Keratinocyte (primary cell): ENCODE measurements at regions not wholly inside any gene's neighbourhood (a gene's known extent, or its start where the extent isn't known, plus 50 kb on each side); places are given as distances from the start of the nearest gene placed in this dataset.

ENCODE experiments used
- DNase-seq: peaks from one replicate; pipeline ENCODE4 v3.0.0-alpha.2; 2011; ENCODE audit warnings: low read depth, missing footprints, low spot score
- FAIRE-seq: peaks from 2 replicates; lab custom pipeline; 2011; peaks lifted over from hg19 to GRCh38; lab: Jason Lieb, UNC
- H2AFZ ChIP-seq: 2 replicates; pipeline ENCODE4 v1.6.0; 2012; ENCODE audit warnings: low read length, control low read depth, inconsistent platforms; ENCODE audit not compliant: control insufficient read depth
- H3K27ac ChIP-seq: 2 replicates; pipeline ENCODE4 v1.5.1; 2011; ENCODE audit warnings: low read length; ENCODE audit not compliant: control insufficient read depth, insufficient read depth
- H3K27me3 ChIP-seq: 3 replicates; pipeline ENCODE4 v1.6.0; 2011; ENCODE audit warnings: low read length; ENCODE audit not compliant: control insufficient read depth, insufficient read depth; ENCODE audit errors: extremely low read depth
- H3K36me3 ChIP-seq, 2 experiments: 2 replicates in 1 of 2; 3 replicates in 1 of 2; pipeline ENCODE4 v1.5.1; 2011; ENCODE audit warnings: low read length in 2 of 2, mild to moderate bottlenecking in 1 of 2; ENCODE audit not compliant: control insufficient read depth in 2 of 2, insufficient read depth in 2 of 2; ENCODE audit errors: extremely low read depth in 1 of 2
- H3K4me1 ChIP-seq: 3 replicates; pipeline ENCODE4 v1.5.1; 2011; ENCODE audit warnings: low read length; ENCODE audit not compliant: control insufficient read depth, insufficient read depth; ENCODE audit errors: extremely low read depth
- H3K4me2 ChIP-seq: 3 replicates; pipeline ENCODE4 v1.6.0; 2011; ENCODE audit warnings: low read depth, low read length; ENCODE audit not compliant: control insufficient read depth, insufficient read depth; ENCODE audit errors: extremely low read depth
- H3K4me3 ChIP-seq, 3 experiments: fragments of 200-600 bp in 1 of 3; sonication (generic) in 1 of 3; 2 replicates in 2 of 3; 3 replicates in 1 of 3; pipeline ENCODE4 v1.5.1; 2011 to 2016; ENCODE audit warnings: low read length in 3 of 3, mild to moderate bottlenecking in 3 of 3, control low read depth in 2 of 3, inconsistent platforms in 1 of 3, low read depth in 1 of 3, mixed read lengths in 1 of 3, mixed run types in 1 of 3, moderate library complexity in 1 of 3; ENCODE audit not compliant: control insufficient read depth in 2 of 3, insufficient read depth in 2 of 3; ENCODE audit errors: extremely low read depth in 1 of 3
- H3K79me2 ChIP-seq: 2 replicates; pipeline ENCODE4 v1.6.0; 2012; ENCODE audit warnings: low read length; ENCODE audit not compliant: control insufficient read depth, insufficient read depth
- H3K9ac ChIP-seq: 3 replicates; pipeline ENCODE4 v1.6.0; 2011; ENCODE audit warnings: low read length; ENCODE audit not compliant: control insufficient read depth, insufficient read depth; ENCODE audit errors: extremely low read depth
- H3K9me1 ChIP-seq: 3 replicates; pipeline ENCODE4 v1.6.0; 2011; ENCODE audit warnings: low read length; ENCODE audit not compliant: control insufficient read depth, insufficient read depth; ENCODE audit errors: extremely low read depth
- H3K9me3 ChIP-seq: 2 replicates; pipeline ENCODE4 v1.5.1; 2012; ENCODE audit warnings: low read depth, low read length; ENCODE audit not compliant: control insufficient read depth
- H4K20me1 ChIP-seq: 3 replicates; pipeline ENCODE4 v1.6.0; 2011; ENCODE audit warnings: low read length; ENCODE audit not compliant: control insufficient read depth, insufficient read depth; ENCODE audit errors: extremely low read depth
- CTCF ChIP-seq, 3 experiments: IDR thresholded peaks in 1 of 3; conservative IDR thresholded peaks in 1 of 3; optimal IDR thresholded peaks in 1 of 3; 2 replicates in 2 of 3; 3 replicates in 1 of 3; pipeline versions ENCODE3 to v1.5.1; 2011; ENCODE audit warnings: low read length in 3 of 3, mild to moderate bottlenecking in 3 of 3, moderate library complexity in 2 of 3, control low read depth in 1 of 3, inconsistent platforms in 1 of 3; ENCODE audit not compliant: insufficient read depth in 2 of 3; ENCODE audit errors: extremely low read depth in 1 of 3
- EZH2 ChIP-seq: IDR thresholded peaks from one replicate; pipeline ENCODE4 v1.6.1; 2012; ENCODE audit warnings: inconsistent platforms, mild to moderate bottlenecking, low read length, moderate library complexity
- dilution Hi-C: fragments of 300-500 bp; cut with MboI; formaldehyde crosslinking; loops from one replicate; pipeline ENCODE4 v1.7.0; 2020; ENCODE audit warnings: low sequenced_read_pairs; ENCODE audit not compliant: extremely low pct_ligation_motif_present

DNA sequence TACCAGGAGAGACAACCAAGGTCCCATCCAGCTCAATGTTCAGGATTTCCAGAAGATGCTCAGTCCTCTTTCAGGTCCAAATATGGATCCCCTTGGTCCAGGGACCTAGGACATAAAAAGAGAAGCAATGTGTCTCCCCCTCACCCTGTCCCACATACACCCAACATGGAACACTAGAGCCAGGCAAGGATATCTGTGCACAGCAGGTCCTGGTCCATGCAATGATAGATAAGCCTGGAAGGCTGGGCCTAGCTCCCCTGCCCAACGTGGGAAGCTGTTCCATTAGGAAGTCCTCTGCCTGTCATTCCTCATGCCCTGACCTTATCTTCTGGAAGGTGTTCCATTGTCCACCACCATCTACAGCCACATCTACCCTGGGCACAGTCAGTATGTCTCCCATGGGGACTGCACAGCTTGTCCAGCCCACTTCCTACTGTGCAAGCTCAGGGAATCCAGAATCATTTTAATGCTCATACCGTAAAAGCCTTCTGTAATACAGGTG is 1434.8 kb downstream of the TBC1D22A start:
- no peak for FAIRE-seq
- no peak for DNase-seq
- no peak overlapping the region for H2AFZ ChIP-seq
- H3K36me3 ChIP-seq, result no peaks in the 10 kb centered on the region
- no peaks in the 10 kb centered on the region for H3K4me1 ChIP-seq
- no peaks in the 10 kb centered on the region for H3K79me2 ChIP-seq
- H3K9me1 ChIP-seq, result no peaks in the 10 kb centered on the region
- peaks cover 7% of the 10 kb centered on the region for H3K9me3 ChIP-seq
- H3K4me3 ChIP-seq, result no peak overlapping the region
- H3K27ac ChIP-seq, result no peak overlapping the region
- no peak overlapping the region for H3K9ac ChIP-seq
- TF ChIP-seq EZH2 (no peak), CTCF (optimal IDR thresholded peaks at IDR 0.05 in 1 of 3, IDR thresholded peaks at IDR 0.05 in 1 of 3, conservative IDR thresholded peaks at IDR 0.05 in 1 of 3; ENCODE audit: extremely low read depth in 1 of 3, insufficient read depth in 2 of 3, low read length in 3 of 3) (no peak)
- no peaks in the 10 kb centered on the region for H3K27me3 ChIP-seq
- dilution Hi-C loops, result no loop called here
- no peak overlapping the region for H3K4me2 ChIP-seq
- no peaks in the 10 kb centered on the region for H4K20me1 ChIP-seq

DNA sequence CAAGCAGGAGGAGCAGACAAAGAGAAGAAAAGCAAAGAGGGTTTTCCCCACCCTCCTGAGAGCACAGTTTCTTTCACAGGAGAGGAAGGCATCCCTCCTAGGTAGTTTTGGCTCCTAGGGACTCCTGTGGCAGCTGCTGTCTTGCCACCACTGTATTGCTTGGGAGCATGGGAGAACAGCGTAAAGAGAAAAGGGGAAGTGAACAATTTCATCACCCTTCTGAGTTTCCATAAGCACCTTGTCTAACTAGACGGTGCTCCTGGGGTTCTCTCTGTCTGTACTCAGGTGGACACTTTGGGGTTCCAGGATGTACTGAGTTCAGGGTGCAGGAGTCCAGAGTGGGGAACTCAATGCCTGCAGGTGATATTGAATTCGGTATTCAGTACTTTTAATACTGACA is 1430.5 kb downstream of the TBC1D22A start:
- Histone ChIP-seq H3K4me1 (no peaks in the 10 kb centered on the region), H3K4me3 (no peak overlapping the region), H3K9me3 (peaks cover 6% of the 10 kb centered on the region), H3K9ac (no peak overlapping the region), H3K27me3 (no peaks in the 10 kb centered on the region), H3K9me1 (no peaks in the 10 kb centered on the region), H3K4me2 (no peak overlapping the region), H3K36me3 (no peaks in the 10 kb centered on the region), H3K27ac (no peak overlapping the region), H4K20me1 (no peaks in the 10 kb centered on the region), H2AFZ (no peak overlapping the region), H3K79me2 (no peaks in the 10 kb centered on the region)
- TF ChIP-seq EZH2, result no peak
- no peak for TF ChIP-seq CTCF (optimal IDR thresholded peaks at IDR 0.05 in 1 of 3, IDR thresholded peaks at IDR 0.05 in 1 of 3, conservative IDR thresholded peaks at IDR 0.05 in 1 of 3; ENCODE audit: extremely low read depth in 1 of 3, insufficient read depth in 2 of 3, low read length in 3 of 3)
- dilution Hi-C loops, result no loop called here
- FAIRE-seq (no peak), DNase-seq (no peak)
